Stimulated activated CD4-positive, alpha-beta T cell treated with anti-CD3 and anti-CD28 coated beads, Interleukin-4, amount 100 ng/mL, for 1 hour (primary cell): ENCODE measurements at regions not wholly inside any gene's neighbourhood (a gene's known extent, or its start where the extent isn't known, plus 50 kb on each side); places are given as distances from the start of the nearest gene placed in this dataset.

Experiments
- DNase-seq: peaks from one replicate; pipeline ENCODE4 v3.0.0-alpha.2; 2020

- no peak for DNase-seq
Measured at GRCh38 chr10:44435196-44435595, 50.3 kb upstream of the CXCL12 start.

GRCh38 chr10:44436240-44436639, 51.3 kb upstream of the CXCL12 start:
- DNase-seq, result no peak

GRCh38 chr10:44437840-44438511, 53.1 kb upstream of the CXCL12 start:
- no peak for DNase-seq

GRCh38 chr10:44439239-44439957, 54.5 kb upstream of the CXCL12 start:
- no peak for DNase-seq

GRCh38 chr10:44439958-44440244, 55.0 kb upstream of the CXCL12 start:
- DNase-seq, result no peak

GRCh38 chr10:44457259-44457658, 72.4 kb upstream of the CXCL12 start:
- no peak for DNase-seq

- no peak for DNase-seq
Measured at GRCh38 chr10:44458671-44459413, 73.9 kb upstream of the CXCL12 start.

GRCh38 chr10:44459671-44460070, 74.8 kb upstream of the CXCL12 start:
- no peak for DNase-seq

- no peak for DNase-seq
Measured at GRCh38 chr10:44460416-44460815, 75.5 kb upstream of the CXCL12 start.

GRCh38 chr10:44462338-44462914, 77.5 kb upstream of the CXCL12 start:
- DNase-seq, result no peak

GRCh38 chr10:44463511-44464121, 78.7 kb upstream of the CXCL12 start:
- no peak for DNase-seq

GRCh38 chr10:44464503-44464902, 79.6 kb upstream of the CXCL12 start:
- no peak for DNase-seq

GRCh38 chr10:44465401-44466115, 80.7 kb upstream of the CXCL12 start:
- DNase-seq, result no peak

GRCh38 chr10:44466236-44466635, 81.3 kb upstream of the CXCL12 start:
- DNase-seq, result no peak

GRCh38 chr10:44467090-44467489, 82.2 kb upstream of the CXCL12 start:
- no peak for DNase-seq

- DNase-seq, result no peak
Measured at GRCh38 chr10:44467900-44468299, 83.0 kb upstream of the CXCL12 start.

- DNase-seq, result no peak
Measured at GRCh38 chr10:44468525-44468924, 83.6 kb upstream of the CXCL12 start.

- DNase-seq, result no peak
Measured at GRCh38 chr10:44468965-44469364, 84.1 kb upstream of the CXCL12 start.

- no peak for DNase-seq
Measured at GRCh38 chr10:44470784-44471183, 85.9 kb upstream of the CXCL12 start.

GRCh38 chr10:44471410-44471809, 86.5 kb upstream of the CXCL12 start:
- no peak for DNase-seq

GRCh38 chr10:44473146-44473545, 88.2 kb upstream of the CXCL12 start:
- no peak for DNase-seq

- no peak for DNase-seq
Measured at GRCh38 chr10:44476409-44477045, 91.6 kb upstream of the CXCL12 start.
